Hematopoietic multipotent progenitor cell treated with erythropoietin and hydrocortisone succinate and interleukin-3 and kit ligand, for 6 days (in vitro differentiated cells): ENCODE measurements at regions not wholly inside any gene's neighbourhood (a gene's known extent, or its start where the extent isn't known, plus 50 kb on each side); places are given as distances from the start of the nearest gene placed in this dataset.
"Not testable (repeated sequence)": the region's sequence is repeated elsewhere in the genome, so short reads cannot be mapped to it uniquely, and the experiment has no call there.

Source experiments
- DNase-seq: peaks from one replicate; pipeline ENCODE4 v3.0.0-alpha.2; 2015

GRCh38 chr6:169406804-169407203 lies 153.2 kb upstream of the THBS2 start:
- DNase-seq, result no peak

- no peak for DNase-seq
Measured at GRCh38 chr6:169406034-169406433, 152.4 kb upstream of the THBS2 start.

GRCh38 chr6:169404828-169405227 lies 151.2 kb upstream of the THBS2 start:
- DNase-seq, result no peak

GRCh38 chr6:169398342-169399105 lies 144.9 kb upstream of the THBS2 start:
- DNase-seq, result no peak

- DNase-seq, result no peak
Measured at GRCh38 chr6:169397684-169398083, 144.0 kb upstream of the THBS2 start.

- no peak for DNase-seq
Measured at GRCh38 chr6:169396554-169397163, 143.0 kb upstream of the THBS2 start.

DNA sequence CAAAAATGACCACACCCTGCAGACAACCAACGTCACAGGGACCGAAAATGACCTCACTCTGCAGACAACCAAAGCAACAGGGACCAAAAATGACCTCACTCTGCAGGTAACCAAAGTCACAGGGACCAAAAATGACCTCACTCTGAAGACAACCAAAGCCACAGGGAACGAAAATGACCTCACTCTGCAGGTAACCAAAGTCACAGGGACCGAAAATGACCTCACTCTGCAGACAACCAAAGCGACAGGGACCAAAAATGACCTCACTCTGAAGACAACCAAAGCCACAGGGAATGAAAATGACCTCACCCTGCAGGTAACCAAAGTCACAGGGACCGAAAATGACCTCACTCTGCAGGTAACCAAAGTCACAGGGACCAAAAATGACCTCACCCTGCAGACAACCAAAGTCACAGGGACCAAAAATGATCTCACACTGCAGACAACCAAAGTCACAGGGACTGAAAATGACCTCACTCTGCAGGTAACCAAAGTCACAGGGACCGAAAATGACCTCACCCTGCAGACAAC lies 142.4 kb upstream of the THBS2 start:
- DNase-seq, result not testable (repeated sequence)

DNA sequence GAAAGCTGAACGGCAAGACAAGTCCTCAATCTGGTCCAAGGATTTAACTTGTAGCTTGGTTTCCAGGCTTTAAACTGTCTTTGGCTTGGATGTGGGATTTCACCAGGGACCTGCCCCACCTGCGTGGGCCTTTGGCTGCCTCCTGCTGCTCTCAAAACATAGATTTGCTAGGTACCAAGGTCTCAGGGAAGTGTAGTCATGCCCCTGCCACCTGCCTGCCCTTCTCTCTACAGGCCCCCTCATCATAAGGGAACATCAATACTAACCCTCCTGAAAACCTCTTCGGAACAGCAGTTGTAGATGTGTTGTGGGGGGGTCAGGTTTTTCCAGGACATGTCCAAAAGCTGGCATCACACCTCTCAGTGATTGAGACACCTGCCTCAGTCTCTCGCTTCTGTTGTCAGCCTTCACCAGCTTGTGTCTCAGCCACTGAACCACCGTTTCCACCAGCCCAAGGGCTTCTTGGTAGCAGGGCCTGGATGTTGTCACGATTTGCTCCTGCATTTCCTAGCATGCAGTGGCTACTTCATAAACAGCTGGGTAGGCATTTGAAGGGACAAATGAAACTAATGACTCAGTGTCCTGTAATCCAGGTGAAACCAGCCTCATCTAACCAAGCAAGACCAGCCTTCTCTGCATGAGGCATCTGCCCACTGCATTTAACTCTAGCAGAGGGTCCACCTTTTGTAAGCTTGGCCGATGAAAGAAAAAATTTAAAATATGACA lies 141.6 kb upstream of the THBS2 start:
- DNase-seq, result no peak

- no peak for DNase-seq
Measured at GRCh38 chr6:169393753-169394152, 140.1 kb upstream of the THBS2 start.

- DNase-seq, result no peak
Measured at GRCh38 chr6:169391473-169392071, 137.9 kb upstream of the THBS2 start.

- DNase-seq, result no peak
Measured at GRCh38 chr6:169388395-169389166, 134.9 kb upstream of the THBS2 start.

DNA sequence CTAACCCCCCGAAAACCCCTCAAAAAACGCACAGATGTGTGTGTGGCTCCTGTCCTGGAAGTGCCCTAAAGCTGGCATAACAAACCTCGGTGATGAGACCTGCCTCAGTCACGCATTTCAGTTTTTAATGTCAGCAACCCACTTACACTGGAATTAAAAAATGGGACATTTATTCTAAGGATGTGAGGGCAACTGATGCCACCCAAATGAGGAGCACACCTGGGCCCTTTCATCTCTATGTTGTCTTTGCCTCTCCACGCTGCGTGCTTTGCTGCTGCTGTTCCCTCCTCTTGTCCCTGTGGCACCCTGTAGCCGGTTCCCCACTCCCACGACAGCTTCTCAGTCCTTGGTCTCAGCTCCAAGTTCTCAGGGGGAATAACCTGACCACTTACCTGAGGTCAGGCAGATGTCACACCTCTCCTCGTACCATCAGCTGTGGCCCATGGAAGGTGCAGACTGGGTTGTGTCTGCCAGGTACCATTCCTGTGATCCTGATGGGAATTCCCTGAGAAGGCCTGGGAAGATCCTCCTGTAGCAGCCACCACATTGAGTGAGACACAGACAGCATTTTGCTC lies 134.2 kb upstream of the THBS2 start:
- DNase-seq, result no peak

DNA sequence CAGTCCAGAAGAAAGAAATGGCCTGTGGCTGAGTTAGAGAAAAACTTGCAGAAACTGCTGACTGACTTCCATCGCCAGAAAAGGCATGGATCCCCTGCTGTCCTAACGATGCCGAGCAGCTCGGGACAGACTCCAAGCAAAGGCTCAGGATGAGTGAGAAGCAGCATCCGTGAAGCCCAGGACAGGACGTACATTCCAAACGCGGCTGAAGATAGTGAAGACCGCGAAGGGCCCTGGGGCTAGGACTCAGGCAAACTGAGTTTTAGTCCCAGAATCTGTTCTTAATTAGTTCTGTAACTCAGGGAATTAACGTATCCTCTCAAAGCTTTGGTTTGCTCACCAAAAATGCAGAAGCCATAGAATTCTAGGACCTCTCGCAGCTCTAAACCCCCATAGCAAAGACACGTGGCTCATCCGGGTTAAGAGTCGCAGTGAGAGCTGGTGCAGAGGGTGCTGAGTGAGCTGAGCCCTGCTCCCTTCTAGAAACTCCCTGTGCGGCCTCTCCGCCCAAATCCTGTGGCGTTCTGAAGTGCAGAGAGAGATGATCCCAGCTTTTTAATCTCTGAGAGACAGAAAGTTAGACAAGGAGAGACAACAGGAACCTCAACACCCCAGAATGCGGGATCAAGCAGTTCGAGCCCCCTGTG lies 132.9 kb upstream of the THBS2 start:
- no peak for DNase-seq

DNA sequence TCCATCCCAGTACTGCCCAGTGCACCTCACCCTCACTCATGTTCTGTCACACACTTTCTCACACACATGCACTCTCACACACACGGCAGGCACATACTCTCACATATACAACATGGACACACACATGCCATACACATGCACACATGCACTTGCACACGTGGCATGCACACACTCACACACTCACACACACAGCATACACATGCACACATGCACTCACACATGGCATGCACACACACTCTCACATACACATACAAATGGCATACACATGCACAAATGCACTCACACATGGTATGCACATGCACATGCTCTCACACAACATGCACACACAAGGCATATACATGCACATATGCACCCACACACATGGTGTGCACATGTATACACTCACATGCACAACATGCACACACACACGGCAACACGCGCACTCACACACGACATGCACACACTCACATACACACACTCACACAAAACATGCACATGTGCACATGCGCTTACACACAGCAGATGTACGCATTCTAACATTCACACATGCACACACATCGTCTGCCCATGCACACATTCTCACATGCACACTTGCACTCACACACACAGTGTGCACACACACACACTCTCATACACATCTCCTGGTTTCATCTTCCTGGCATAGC lies 131.7 kb upstream of the THBS2 start:
- no peak for DNase-seq

- DNase-seq, result no peak
Measured at GRCh38 chr6:169384291-169384690, 130.6 kb upstream of the THBS2 start.

- no peak for DNase-seq
Measured at GRCh38 chr6:169383265-169383664, 129.6 kb upstream of the THBS2 start.

DNA sequence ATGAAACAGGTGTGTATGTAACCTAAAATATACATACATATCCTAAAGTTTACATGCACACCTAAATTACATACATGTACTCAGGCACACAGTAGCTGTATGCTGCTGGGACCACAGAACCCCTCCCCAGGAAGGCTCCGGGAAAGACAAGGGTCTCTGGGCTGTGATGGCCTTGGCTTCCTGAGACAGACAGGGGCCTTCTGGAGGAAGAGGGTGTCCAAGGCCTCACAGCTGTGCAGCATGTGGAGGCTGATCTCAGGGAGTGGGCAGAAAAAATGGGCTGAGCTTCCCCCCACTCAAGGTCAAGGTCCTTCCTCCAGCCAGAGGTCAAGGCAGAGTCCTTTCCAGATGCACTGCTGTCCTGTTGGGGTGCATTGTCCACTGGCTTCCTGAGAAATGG lies 129.1 kb upstream of the THBS2 start:
- DNase-seq, result no peak

GRCh38 chr6:169381988-169382387 lies 128.3 kb upstream of the THBS2 start:
- no peak for DNase-seq

- no peak for DNase-seq
Measured at GRCh38 chr6:169380493-169380892, 126.8 kb upstream of the THBS2 start.

- DNase-seq, result no peak
Measured at GRCh38 chr6:169379495-169380070, 125.9 kb upstream of the THBS2 start.
